ENCODE measurements at regions not wholly inside any gene's neighbourhood (a gene's known extent, or its start where the extent isn't known, plus 50 kb on each side); places are given as distances from the start of the nearest gene placed in this dataset.

GRCh38 chr1:5447503-5447960 is 544.7 kb downstream of the NPHP4 start:
- H3K4me3 Mint-ChIP-seq = no peak overlapping the region
- intact Hi-C loops (cut with micrococcal nuclease) = no loop called here
- TF ChIP-seq CTCF (IDR thresholded peaks at IDR 0.05) = no peak
- H3K27ac Mint-ChIP-seq = no peak overlapping the region
- POLR2A ChIA-PET = no interaction called here
- H3K27me3 Mint-ChIP-seq = no peaks in the 10 kb centered on the region
- no peaks in the 10 kb centered on the region for H3K36me3 Mint-ChIP-seq (ENCODE audit: low read depth)
- no peaks in the 10 kb centered on the region for H3K9me3 Mint-ChIP-seq
- CTCF ChIA-PET = no interaction called here
- no peaks in the 10 kb centered on the region for H3K4me1 Mint-ChIP-seq
- no peak for ATAC-seq (ENCODE audit: low read depth)
- no peak for DNase-seq

DNA sequence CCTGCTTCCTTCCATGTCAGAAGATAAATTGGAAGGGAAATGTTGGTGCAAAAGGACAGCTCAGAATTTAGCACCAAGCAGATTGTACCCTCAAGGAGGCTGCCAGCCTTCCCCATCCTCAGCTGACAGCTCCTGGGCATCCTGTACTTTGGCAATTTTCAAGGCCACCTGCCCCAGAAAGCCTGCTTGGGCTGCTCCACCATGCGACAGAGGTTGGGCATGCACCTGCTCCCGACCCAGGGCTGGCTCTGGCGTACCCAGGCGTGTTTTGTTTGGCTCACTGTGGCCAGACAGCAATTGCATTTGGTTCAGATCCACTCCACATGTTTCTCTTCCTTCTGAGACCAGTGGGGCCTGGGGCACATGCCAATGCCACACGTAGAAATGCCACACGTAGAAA is 547.8 kb downstream of the NPHP4 start:
- ChIA-PET CTCF (no interaction called here), POLR2A (no interaction called here)
- no peak for TF ChIP-seq CTCF (IDR thresholded peaks at IDR 0.05)
- Mint-ChIP-seq H3K4me3 (no peak overlapping the region), H3K27me3 (no peaks in the 10 kb centered on the region), H3K36me3 (ENCODE audit: low read depth) (no peaks in the 10 kb centered on the region), H3K9me3 (peaks cover 4% of the 10 kb centered on the region), H3K27ac (no peak overlapping the region), H3K4me1 (no peaks in the 10 kb centered on the region)
- no peak for ATAC-seq (ENCODE audit: low read depth)
- no peak for DNase-seq
- intact Hi-C loops (cut with micrococcal nuclease) = no loop called here

- ChIA-PET POLR2A (no interaction called here), CTCF (no interaction called here)
- H3K36me3 Mint-ChIP-seq (ENCODE audit: low read depth) = no peaks in the 10 kb centered on the region
- peaks cover 12% of the 10 kb centered on the region for H3K9me3 Mint-ChIP-seq
- no peak for TF ChIP-seq CTCF (IDR thresholded peaks at IDR 0.05)
- intact Hi-C loops (cut with micrococcal nuclease) = no loop called here
- no peak overlapping the region for H3K4me3 Mint-ChIP-seq
- no peak overlapping the region for H3K27ac Mint-ChIP-seq
- H3K4me1 Mint-ChIP-seq = no peaks in the 10 kb centered on the region
- no peak for ATAC-seq (ENCODE audit: low read depth)
- no peaks in the 10 kb centered on the region for H3K27me3 Mint-ChIP-seq
- DNase-seq = no peak
Observed at GRCh38 chr1:5436808-5437207, 555.4 kb downstream of the NPHP4 start.

GRCh38 chr1:5435414-5435813 is 556.8 kb downstream of the NPHP4 start:
- ATAC-seq (ENCODE audit: low read depth) (no peak), DNase-seq (no peak)
- TF ChIP-seq CTCF (IDR thresholded peaks at IDR 0.05) = no peak
- Mint-ChIP-seq H3K9me3 (peaks cover 12% of the 10 kb centered on the region), H3K4me3 (no peak overlapping the region), H3K36me3 (ENCODE audit: low read depth) (no peaks in the 10 kb centered on the region), H3K27me3 (no peaks in the 10 kb centered on the region), H3K4me1 (no peaks in the 10 kb centered on the region), H3K27ac (no peak overlapping the region)
- ChIA-PET CTCF (no interaction called here), POLR2A (no interaction called here)
- intact Hi-C loops (cut with micrococcal nuclease) = no loop called here

GRCh38 chr1:5432436-5432835 is 559.8 kb downstream of the NPHP4 start:
- no peak for ATAC-seq (ENCODE audit: low read depth)
- H3K36me3 Mint-ChIP-seq (ENCODE audit: low read depth) = no peaks in the 10 kb centered on the region
- peaks cover 5% of the 10 kb centered on the region for H3K27me3 Mint-ChIP-seq
- ChIA-PET CTCF (no interaction called here), POLR2A (no interaction called here)
- H3K9me3 Mint-ChIP-seq = peaks cover 2% of the 10 kb centered on the region
- intact Hi-C loops (cut with micrococcal nuclease) = no loop called here
- H3K4me3 Mint-ChIP-seq = no peak overlapping the region
- no peak for DNase-seq
- H3K27ac Mint-ChIP-seq = no peak overlapping the region
- TF ChIP-seq CTCF (IDR thresholded peaks at IDR 0.05) = no peak
- no peaks in the 10 kb centered on the region for H3K4me1 Mint-ChIP-seq

Data from activated B cell treated with CpG ODN at 0.5 μM for 24 hours (primary cell).